Ishikawa (cell line): ENCODE measurements at regions not wholly inside any gene's neighbourhood (a gene's known extent, or its start where the extent isn't known, plus 50 kb on each side); places are given as distances from the start of the nearest gene placed in this dataset.

Source experiments
- CEBPB ChIP-seq: IDR thresholded peaks from 2 replicates; pipeline ENCODE4 v1.6.1; 2012
- CREB1 ChIP-seq: IDR thresholded peaks from 2 replicates; pipeline ENCODE4 v1.6.1; 2012; ENCODE audit warnings: low read depth
- EP300 ChIP-seq: IDR thresholded peaks from 2 replicates; pipeline ENCODE4 v1.6.1; 2012; ENCODE audit warnings: borderline replicate concordance
- FOXM1 ChIP-seq: IDR thresholded peaks from 2 replicates; pipeline ENCODE4 v1.6.1; 2012; ENCODE audit warnings: low read depth, borderline replicate concordance
- MAX ChIP-seq: IDR thresholded peaks from 2 replicates; pipeline ENCODE4 v1.6.1; 2012
- NFIC ChIP-seq: IDR thresholded peaks from 2 replicates; pipeline ENCODE4 v1.6.1; 2012
- RAD21 ChIP-seq: IDR thresholded peaks from 2 replicates; pipeline ENCODE4 v1.6.1; 2012; ENCODE audit warnings: low read depth
- TAF1 ChIP-seq: IDR thresholded peaks from 2 replicates; pipeline ENCODE4 v1.6.1; 2012; ENCODE audit warnings: low read depth, mild to moderate bottlenecking
- YY1 ChIP-seq: IDR thresholded peaks from 2 replicates; pipeline ENCODE4 v1.6.1; 2012; ENCODE audit warnings: low read depth
- ZBTB7A ChIP-seq: IDR thresholded peaks from 2 replicates; pipeline ENCODE4 v1.6.1; 2012; ENCODE audit warnings: low read depth
- TF ChIP-seq, protein P1 (sequence below): IDR thresholded peaks from 2 replicates; pipeline ENCODE4 v1.6.1; 2012; ENCODE audit warnings: low read depth, mild to moderate bottlenecking
- TF ChIP-seq, protein P2 (sequence below): IDR thresholded peaks from 2 replicates; pipeline ENCODE4 v1.6.1; 2012

DNA sequence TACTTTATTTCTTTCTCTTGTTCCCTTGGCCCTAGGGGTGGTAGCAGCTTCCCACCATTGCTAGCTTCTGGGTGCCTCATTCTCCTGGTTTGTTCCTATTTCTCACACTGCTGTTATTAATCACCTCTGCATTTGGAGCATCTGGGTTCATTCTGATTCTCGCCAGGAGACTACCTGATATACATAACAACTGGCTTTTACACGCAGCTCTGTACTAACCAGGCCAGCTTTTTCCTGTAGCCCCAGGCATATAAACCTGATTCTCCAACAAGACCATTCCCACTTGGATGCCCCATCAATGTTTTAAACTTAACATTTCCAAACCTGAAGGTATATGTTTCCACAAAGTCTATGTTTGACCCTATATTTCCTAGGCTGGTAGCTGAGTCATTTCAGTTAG lies 403.9 kb upstream of the DCC start:
- TF ChIP-seq MAX (no peak), NFIC (no peak), RAD21 (no peak), ZBTB7A (no peak), CREB1 (no peak), EP300 (no peak), YY1 (no peak), FOXM1 (no peak), TAF1 (no peak), CEBPB (no peak)
- TF ChIP-seq, protein P1, sequence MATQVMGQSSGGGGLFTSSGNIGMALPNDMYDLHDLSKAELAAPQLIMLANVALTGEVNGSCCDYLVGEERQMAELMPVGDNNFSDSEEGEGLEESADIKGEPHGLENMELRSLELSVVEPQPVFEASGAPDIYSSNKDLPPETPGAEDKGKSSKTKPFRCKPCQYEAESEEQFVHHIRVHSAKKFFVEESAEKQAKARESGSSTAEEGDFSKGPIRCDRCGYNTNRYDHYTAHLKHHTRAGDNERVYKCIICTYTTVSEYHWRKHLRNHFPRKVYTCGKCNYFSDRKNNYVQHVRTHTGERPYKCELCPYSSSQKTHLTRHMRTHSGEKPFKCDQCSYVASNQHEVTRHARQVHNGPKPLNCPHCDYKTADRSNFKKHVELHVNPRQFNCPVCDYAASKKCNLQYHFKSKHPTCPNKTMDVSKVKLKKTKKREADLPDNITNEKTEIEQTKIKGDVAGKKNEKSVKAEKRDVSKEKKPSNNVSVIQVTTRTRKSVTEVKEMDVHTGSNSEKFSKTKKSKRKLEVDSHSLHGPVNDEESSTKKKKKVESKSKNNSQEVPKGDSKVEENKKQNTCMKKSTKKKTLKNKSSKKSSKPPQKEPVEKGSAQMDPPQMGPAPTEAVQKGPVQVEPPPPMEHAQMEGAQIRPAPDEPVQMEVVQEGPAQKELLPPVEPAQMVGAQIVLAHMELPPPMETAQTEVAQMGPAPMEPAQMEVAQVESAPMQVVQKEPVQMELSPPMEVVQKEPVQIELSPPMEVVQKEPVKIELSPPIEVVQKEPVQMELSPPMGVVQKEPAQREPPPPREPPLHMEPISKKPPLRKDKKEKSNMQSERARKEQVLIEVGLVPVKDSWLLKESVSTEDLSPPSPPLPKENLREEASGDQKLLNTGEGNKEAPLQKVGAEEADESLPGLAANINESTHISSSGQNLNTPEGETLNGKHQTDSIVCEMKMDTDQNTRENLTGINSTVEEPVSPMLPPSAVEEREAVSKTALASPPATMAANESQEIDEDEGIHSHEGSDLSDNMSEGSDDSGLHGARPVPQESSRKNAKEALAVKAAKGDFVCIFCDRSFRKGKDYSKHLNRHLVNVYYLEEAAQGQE, result no peak
- TF ChIP-seq, protein P2, sequence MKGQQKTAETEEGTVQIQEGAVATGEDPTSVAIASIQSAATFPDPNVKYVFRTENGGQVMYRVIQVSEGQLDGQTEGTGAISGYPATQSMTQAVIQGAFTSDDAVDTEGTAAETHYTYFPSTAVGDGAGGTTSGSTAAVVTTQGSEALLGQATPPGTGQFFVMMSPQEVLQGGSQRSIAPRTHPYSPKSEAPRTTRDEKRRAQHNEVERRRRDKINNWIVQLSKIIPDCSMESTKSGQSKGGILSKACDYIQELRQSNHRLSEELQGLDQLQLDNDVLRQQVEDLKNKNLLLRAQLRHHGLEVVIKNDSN, result no peak
